ENCODE measurements at regions not wholly inside any gene's neighbourhood (a gene's known extent, or its start where the extent isn't known, plus 50 kb on each side); places are given as distances from the start of the nearest gene placed in this dataset.
"Not testable (repeated sequence)": the region's sequence is repeated elsewhere in the genome, so short reads cannot be mapped to it uniquely, and the experiment has no call there.

GRCh38 chr4:84237008-84237407 is 262.1 kb downstream of the NKX6-1 start:
- no peak overlapping the region for H3K4me3 ChIP-seq
- H3K27ac ChIP-seq = no peak overlapping the region

- H3K4me3 ChIP-seq = no peak overlapping the region
- H3K27ac ChIP-seq = no peak overlapping the region
These were observed 263.8 kb downstream of the NKX6-1 start for GRCh38 chr4:84235126-84235944.

- Histone ChIP-seq H3K27ac (no peak overlapping the region), H3K4me3 (no peak overlapping the region)
These were observed 266.6 kb downstream of the NKX6-1 start for GRCh38 chr4:84232309-84233095.

GRCh38 chr4:84231539-84232055 is 267.5 kb downstream of the NKX6-1 start:
- Histone ChIP-seq H3K4me3 (no peak overlapping the region), H3K27ac (no peak overlapping the region)

GRCh38 chr4:84224522-84224921 is 274.6 kb downstream of the NKX6-1 start:
- H3K27ac ChIP-seq = no peak overlapping the region
- H3K4me3 ChIP-seq = no peak overlapping the region

- Histone ChIP-seq H3K4me3 (no peak overlapping the region), H3K27ac (no peak overlapping the region)
These were observed 277.4 kb downstream of the NKX6-1 start for GRCh38 chr4:84221704-84222103.

GRCh38 chr4:84220990-84221389 is 278.1 kb downstream of the NKX6-1 start:
- no peak overlapping the region for H3K27ac ChIP-seq

GRCh38 chr4:84219656-84220055 is 279.4 kb downstream of the NKX6-1 start:
- Histone ChIP-seq H3K27ac (no peak overlapping the region), H3K4me3 (no peak overlapping the region)

More at GRCh38 chr4:84220990-84221389, 278.1 kb downstream of the NKX6-1 start:
- no peak overlapping the region for H3K4me3 ChIP-seq

- no peak overlapping the region for H3K4me3 ChIP-seq
These were observed 281.1 kb downstream of the NKX6-1 start for GRCh38 chr4:84218031-84218430.

GRCh38 chr4:84215217-84215616 is 283.9 kb downstream of the NKX6-1 start:
- no peak overlapping the region for H3K4me3 ChIP-seq
- no peak overlapping the region for H3K27ac ChIP-seq

More at GRCh38 chr4:84218031-84218430, 281.1 kb downstream of the NKX6-1 start:
- no peak overlapping the region for H3K27ac ChIP-seq

GRCh38 chr4:84206226-84206625 is 292.9 kb downstream of the NKX6-1 start:
- not testable (repeated sequence) for H3K27ac ChIP-seq, H3K4me3 ChIP-seq

GRCh38 chr4:84189144-84189543 is 309.9 kb downstream of the NKX6-1 start:
- Histone ChIP-seq H3K27ac (no peak overlapping the region), H3K4me3 (no peak overlapping the region)

GRCh38 chr4:84179409-84179808 is 319.7 kb downstream of the NKX6-1 start:
- no peak overlapping the region for H3K4me3 ChIP-seq
- no peak overlapping the region for H3K27ac ChIP-seq

GRCh38 chr4:84177831-84178542 is 321.1 kb downstream of the NKX6-1 start:
- Histone ChIP-seq H3K27ac (no peak overlapping the region), H3K4me3 (no peak overlapping the region)

GRCh38 chr4:84176016-84176415 is 323.1 kb downstream of the NKX6-1 start:
- Histone ChIP-seq H3K27ac (no peak overlapping the region), H3K4me3 (no peak overlapping the region)

- no peak overlapping the region for H3K27ac ChIP-seq
- H3K4me3 ChIP-seq = no peak overlapping the region
These were observed 327.2 kb downstream of the NKX6-1 start for GRCh38 chr4:84171871-84172270.

- H3K27ac ChIP-seq = no peak overlapping the region
These were observed 331.5 kb downstream of the NKX6-1 start for GRCh38 chr4:84167564-84167963.

GRCh38 chr4:84167093-84167492 is 332.0 kb downstream of the NKX6-1 start:
- Histone ChIP-seq H3K4me3 (no peak overlapping the region), H3K27ac (no peak overlapping the region)

More at GRCh38 chr4:84167564-84167963, 331.5 kb downstream of the NKX6-1 start:
- H3K4me3 ChIP-seq = no peak overlapping the region

GRCh38 chr4:84166486-84166885 is 332.6 kb downstream of the NKX6-1 start:
- no peak overlapping the region for H3K27ac ChIP-seq

GRCh38 chr4:84164201-84164600 is 334.9 kb downstream of the NKX6-1 start:
- no peak overlapping the region for H3K27ac ChIP-seq
- no peak overlapping the region for H3K4me3 ChIP-seq

More at GRCh38 chr4:84166486-84166885, 332.6 kb downstream of the NKX6-1 start:
- no peak overlapping the region for H3K4me3 ChIP-seq

Measured in skin epidermis (tissue), 12 donors.